Mesenchymal stem cell (in vitro differentiated cells and primary cell): ENCODE measurements at regions not wholly inside any gene's neighbourhood (a gene's known extent, or its start where the extent isn't known, plus 50 kb on each side); places are given as distances from the start of the nearest gene placed in this dataset.

Experiments used
- DNase-seq: peaks from one replicate; pipeline ENCODE4 v3.0.0-alpha.2; 2013
- H2AFZ ChIP-seq: one replicate; pipeline ENCODE4 v1.6.1; 2013; ENCODE audit warnings: low read depth, mild to moderate bottlenecking, control low read depth, inconsistent platforms, low read length, moderate library complexity
- H2AK5ac ChIP-seq: 2 replicates; pipeline ENCODE4 v1.6.1; 2013; ENCODE audit warnings: low read length, moderate library complexity, mild to moderate bottlenecking, inconsistent platforms; ENCODE audit not compliant: severe bottlenecking
- H2BK120ac ChIP-seq: one replicate; pipeline ENCODE4 v1.6.1; 2013; ENCODE audit warnings: low read depth, mild to moderate bottlenecking, inconsistent platforms, low read length, moderate library complexity
- H2BK12ac ChIP-seq, 2 experiments: one replicate each; pipeline ENCODE4 v1.6.1; 2013; ENCODE audit warnings: inconsistent platforms in 2 of 2, low read length in 2 of 2, mild to moderate bottlenecking in 2 of 2, moderate library complexity in 2 of 2, control low read depth in 1 of 2
- H2BK15ac ChIP-seq: one replicate; pipeline ENCODE4 v1.6.1; 2013; ENCODE audit warnings: mild to moderate bottlenecking, low read depth, inconsistent platforms; ENCODE audit not compliant: poor library complexity, severe bottlenecking
- H2BK5ac ChIP-seq: 2 replicates; pipeline ENCODE4 v1.6.1; 2013; ENCODE audit warnings: low read depth, mild to moderate bottlenecking, low read length, control low read depth, inconsistent platforms; ENCODE audit not compliant: poor library complexity, severe bottlenecking
- H3K14ac ChIP-seq, 2 experiments: one replicate each; pipeline ENCODE4 v1.6.1; 2013; ENCODE audit warnings: inconsistent platforms in 2 of 2, low read length in 2 of 2, control low read depth in 1 of 2, mild to moderate bottlenecking in 1 of 2, moderate library complexity in 1 of 2
- H3K18ac ChIP-seq, 2 experiments: one replicate each; pipeline ENCODE4 v1.6.1; 2013; ENCODE audit warnings: inconsistent platforms in 2 of 2, low read length in 2 of 2, control low read depth in 1 of 2, low read depth in 1 of 2, mild to moderate bottlenecking in 1 of 2
- H3K23ac ChIP-seq, 2 experiments: one replicate each; pipeline ENCODE4 v1.6.1; 2013; ENCODE audit warnings: inconsistent platforms in 2 of 2, low read length in 2 of 2, mild to moderate bottlenecking in 2 of 2, moderate library complexity in 2 of 2, control low read depth in 1 of 2
- H3K27ac ChIP-seq: 2 replicates; pipeline ENCODE4 v1.5.1; 2013; ENCODE audit warnings: mild to moderate bottlenecking, moderate library complexity, low read length, control low read depth, inconsistent platforms; ENCODE audit not compliant: poor library complexity, severe bottlenecking
- H3K27me3 ChIP-seq, 2 experiments: 2 replicates each; pipeline versions ENCODE4 v1.6.1 to v1.7.0; 2013; ENCODE audit warnings: low read length in 2 of 2, mild to moderate bottlenecking in 2 of 2, moderate library complexity in 2 of 2, control low read depth in 1 of 2, inconsistent platforms in 1 of 2; ENCODE audit not compliant: control insufficient read depth in 1 of 2, insufficient read depth in 1 of 2
- H3K36me3 ChIP-seq, 2 experiments: 2 replicates each; pipeline versions ENCODE4 v1.6.1 to v1.7.0; 2013; ENCODE audit warnings: low read length in 2 of 2, control low read depth in 1 of 2, inconsistent platforms in 1 of 2, low read depth in 1 of 2, mild to moderate bottlenecking in 1 of 2; ENCODE audit not compliant: insufficient read depth in 2 of 2, control insufficient read depth in 1 of 2
- H3K4ac ChIP-seq, 2 experiments: one replicate each; pipeline ENCODE4 v1.6.1; 2013; ENCODE audit warnings: inconsistent platforms in 2 of 2, low read length in 2 of 2, mild to moderate bottlenecking in 2 of 2, moderate library complexity in 2 of 2, control low read depth in 1 of 2, low read depth in 1 of 2
- H3K4me1 ChIP-seq: 2 replicates; pipeline ENCODE4 v1.6.1; 2013; ENCODE audit warnings: low read depth, low read length, control low read depth; ENCODE audit not compliant: control insufficient read depth, insufficient read depth
- H3K4me2 ChIP-seq: 2 replicates; pipeline ENCODE4 v1.6.1; 2013; ENCODE audit warnings: low read length, mild to moderate bottlenecking, inconsistent platforms; ENCODE audit not compliant: poor library complexity, severe bottlenecking
- H3K4me3 ChIP-seq, 2 experiments: 2 replicates each; pipeline versions ENCODE4 v1.5.1 to v1.7.0; 2013; ENCODE audit warnings: low read length in 2 of 2, mild to moderate bottlenecking in 2 of 2, control low read depth in 1 of 2, low read depth in 1 of 2; ENCODE audit not compliant: insufficient read depth in 1 of 2
- H3K79me1 ChIP-seq: replicated peaks from 2 replicates; pipeline ENCODE4 v1.6.1; 2013; ENCODE audit warnings: mild to moderate bottlenecking, control low read depth, low read length, inconsistent platforms; ENCODE audit not compliant: poor library complexity, severe bottlenecking
- H3K9ac ChIP-seq: 2 replicates; pipeline ENCODE4 v1.7.0; 2013; ENCODE audit warnings: mild to moderate bottlenecking, low read length, moderate library complexity
- H3K9me3 ChIP-seq: 2 replicates; pipeline ENCODE4 v1.7.0; 2013; ENCODE audit warnings: mild to moderate bottlenecking, low read length; ENCODE audit not compliant: control insufficient read depth
- H4K8ac ChIP-seq: one replicate; pipeline ENCODE4 v1.6.1; 2013; ENCODE audit warnings: inconsistent platforms, mild to moderate bottlenecking, low read length, moderate library complexity
- H4K91ac ChIP-seq: one replicate; pipeline ENCODE4 v1.6.1; 2013; ENCODE audit warnings: mild to moderate bottlenecking, low read length, inconsistent platforms
- whole genome bisulfite sequencing: methylation state at CpG from one replicate; pipeline ENCODE4 v1.1.7; 2013; ENCODE audit warnings: mixed read lengths; 5-methylcytosine and 5-hydroxymethylcytosine counted together

DNA sequence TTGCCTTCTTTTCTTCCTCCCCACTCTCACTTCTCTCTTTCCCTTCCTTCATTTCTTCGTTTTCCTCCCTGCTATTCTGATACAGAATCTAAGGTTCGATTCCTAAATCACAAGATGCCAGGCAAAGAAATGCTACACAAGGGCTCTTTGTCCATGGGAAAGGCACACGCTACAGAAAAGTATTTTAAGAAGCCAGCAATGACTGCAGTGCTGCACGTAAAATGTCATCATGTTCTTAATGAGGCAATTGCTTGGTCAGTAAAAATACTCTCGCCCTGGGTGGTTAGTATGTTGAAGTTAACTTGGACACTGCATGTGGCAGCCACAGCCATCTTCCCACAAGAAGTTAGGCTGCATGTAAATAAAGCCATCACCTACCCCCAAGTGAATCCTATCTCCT lies 178.4 kb downstream of the DHX15 start:
- Histone ChIP-seq H3K14ac (no peak overlapping the region), H4K91ac (no peak overlapping the region), H2AK5ac (no peak overlapping the region), H3K36me3 (no peaks in the 10 kb centered on the region), H3K9ac (no peak overlapping the region), H3K18ac (no peak overlapping the region), H2BK5ac (no peak overlapping the region), H2BK12ac (no peak overlapping the region), H2BK15ac (no peak overlapping the region), H4K8ac (no peak overlapping the region), H3K9me3 (no peaks in the 10 kb centered on the region), H3K23ac (no peak overlapping the region), H3K4me2 (no peak overlapping the region), H3K4me3 (no peak overlapping the region), H3K4ac (no peak overlapping the region), H2AFZ (no peak overlapping the region), H3K4me1 (no peaks in the 10 kb centered on the region), H3K79me1 (no peaks in the 10 kb centered on the region), H3K27ac (no peak overlapping the region), H3K27me3 (no peaks in the 10 kb centered on the region), H2BK120ac (no peak overlapping the region)
- 88% methylated on average over 5 of the region's 5 CpGs for WGBS
- DNase-seq = no peak

DNA sequence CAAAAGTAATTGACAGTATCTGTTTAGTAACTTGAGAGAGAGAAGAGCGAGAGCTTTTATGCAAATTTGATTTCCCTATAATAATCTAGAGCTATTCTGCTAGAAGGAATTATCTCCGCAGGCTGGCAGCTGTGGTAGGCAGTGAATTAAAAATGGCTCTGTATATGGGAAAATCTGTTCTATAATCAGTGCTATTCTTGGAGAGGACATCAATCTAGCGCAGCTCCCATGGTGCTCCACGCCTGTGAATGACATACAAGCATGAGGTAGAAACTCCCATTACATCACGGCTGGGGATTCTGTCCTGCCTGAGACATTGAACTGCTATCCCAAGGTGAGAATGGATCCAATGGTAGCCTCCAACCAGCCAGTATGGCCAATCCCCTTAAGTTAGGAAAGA lies 179.0 kb downstream of the DHX15 start:
- Histone ChIP-seq H3K23ac (no peak overlapping the region), H3K4me2 (no peak overlapping the region), H3K9ac (no peak overlapping the region), H3K27ac (no peak overlapping the region), H3K4me3 (no peak overlapping the region), H3K79me1 (no peaks in the 10 kb centered on the region), H3K9me3 (no peaks in the 10 kb centered on the region), H4K8ac (no peak overlapping the region), H3K14ac (no peak overlapping the region), H2BK15ac (no peak overlapping the region), H2BK5ac (no peak overlapping the region), H3K18ac (no peak overlapping the region), H3K36me3 (no peaks in the 10 kb centered on the region), H3K27me3 (no peaks in the 10 kb centered on the region), H2AFZ (no peak overlapping the region), H3K4ac (no peak overlapping the region), H2BK120ac (no peak overlapping the region), H2BK12ac (no peak overlapping the region), H4K91ac (no peak overlapping the region), H2AK5ac (no peak overlapping the region), H3K4me1 (no peaks in the 10 kb centered on the region)
- DNase-seq = no peak
- WGBS = 89% methylated on average over 4 of the region's 5 CpGs

DNA sequence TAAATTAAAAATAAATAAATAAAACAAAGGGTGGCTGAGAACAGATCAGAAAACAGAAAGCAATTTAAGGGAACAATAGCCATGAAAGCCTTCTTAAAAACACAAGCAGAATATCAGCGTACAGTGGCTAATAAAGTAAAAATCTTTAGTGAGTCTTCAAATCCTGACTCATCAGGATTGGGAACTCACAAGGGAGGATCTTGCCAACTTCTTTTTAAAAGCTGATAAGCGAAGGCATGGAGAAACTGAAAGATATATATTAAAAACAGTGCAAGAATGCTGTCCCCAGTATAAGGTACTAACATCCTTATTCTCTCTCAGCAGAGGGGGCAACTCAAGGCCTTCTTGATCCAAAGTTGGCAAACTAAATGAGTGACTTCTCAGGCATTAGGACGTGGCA lies 180.1 kb downstream of the DHX15 start:
- 84% methylated on average over 2 of the region's 3 CpGs for WGBS
- Histone ChIP-seq H2AK5ac (no peak overlapping the region), H3K36me3 (no peaks in the 10 kb centered on the region), H4K8ac (no peak overlapping the region), H3K18ac (no peak overlapping the region), H3K14ac (no peak overlapping the region), H3K23ac (no peak overlapping the region), H2BK12ac (no peak overlapping the region), H3K4ac (no peak overlapping the region), H3K4me1 (no peaks in the 10 kb centered on the region), H2AFZ (no peak overlapping the region), H3K9ac (no peak overlapping the region), H2BK15ac (no peak overlapping the region), H3K79me1 (no peaks in the 10 kb centered on the region), H2BK5ac (no peak overlapping the region), H3K4me2 (no peak overlapping the region), H3K9me3 (no peaks in the 10 kb centered on the region), H3K27ac (no peak overlapping the region), H2BK120ac (no peak overlapping the region), H4K91ac (no peak overlapping the region), H3K27me3 (no peaks in the 10 kb centered on the region), H3K4me3 (no peak overlapping the region)
- DNase-seq = no peak

DNA sequence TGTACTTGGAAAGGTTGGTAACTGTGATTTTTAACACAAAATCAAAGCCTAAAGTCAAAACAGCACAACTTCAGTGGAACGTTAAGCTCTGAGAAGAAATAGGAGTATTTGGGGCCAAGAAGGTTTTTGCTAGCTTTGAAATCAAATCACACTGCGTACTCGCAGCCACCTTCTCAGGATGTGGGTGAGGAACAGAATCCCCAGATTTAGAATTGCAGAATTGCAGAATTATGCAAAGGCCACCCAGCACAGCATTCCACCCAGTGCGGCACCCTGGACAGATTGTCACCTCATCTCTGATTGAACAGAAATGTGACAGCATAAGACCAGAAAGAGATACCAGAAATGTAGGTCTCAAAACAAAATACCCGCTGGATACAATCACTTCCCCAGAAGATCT lies 181.1 kb downstream of the DHX15 start:
- no peak overlapping the region for H3K4ac ChIP-seq
- no peak overlapping the region for H3K14ac ChIP-seq
- H4K8ac ChIP-seq = no peak overlapping the region
- no peaks in the 10 kb centered on the region for H3K27me3 ChIP-seq
- no peaks in the 10 kb centered on the region for H3K9me3 ChIP-seq
- no peak overlapping the region for H3K27ac ChIP-seq
- no peak overlapping the region for H3K23ac ChIP-seq
- no peaks in the 10 kb centered on the region for H3K79me1 ChIP-seq
- H2BK5ac ChIP-seq = no peak overlapping the region
- no peaks in the 10 kb centered on the region for H3K4me1 ChIP-seq
- no peak overlapping the region for H2AK5ac ChIP-seq
- no peak overlapping the region for H2BK12ac ChIP-seq
- H3K4me3 ChIP-seq = no peak overlapping the region
- H2BK120ac ChIP-seq = no peak overlapping the region
- 94% methylated on average over 5 of the region's 5 CpGs for WGBS
- no peak overlapping the region for H3K9ac ChIP-seq
- no peak overlapping the region for H2AFZ ChIP-seq
- no peaks in the 10 kb centered on the region for H3K36me3 ChIP-seq
- H3K4me2 ChIP-seq = no peak overlapping the region
- no peak for DNase-seq
- H3K18ac ChIP-seq = no peak overlapping the region
- no peak overlapping the region for H2BK15ac ChIP-seq
- H4K91ac ChIP-seq = no peak overlapping the region
